ENCODE measurements at regions not wholly inside any gene's neighbourhood (a gene's known extent, or its start where the extent isn't known, plus 50 kb on each side); places are given as distances from the start of the nearest gene placed in this dataset.

GRCh38 chr19:31148671-31149070, 200.6 kb downstream of the TSHZ3 start:
- Histone ChIP-seq H2AK5ac (ENCODE audit: insufficient read length, low read length) (no peak overlapping the region), H3K79me2 (ENCODE audit: insufficient read depth, low read length) (no peaks in the 10 kb centered on the region), H3K18ac (ENCODE audit: insufficient read length, low read depth, low read length) (no peak overlapping the region), H3K9ac (ENCODE audit: extremely low read depth, insufficient read length, low read length) (no peak overlapping the region), H3K23me2 (ENCODE audit: insufficient read length, low read depth, low read length, poor library complexity, severe bottlenecking) (no peaks in the 10 kb centered on the region), H2BK5ac (ENCODE audit: insufficient read length, low read length) (no peak overlapping the region), H3K9me3 (ENCODE audit: control insufficient read depth, low read depth, low read length) (no peaks in the 10 kb centered on the region), H2BK15ac (ENCODE audit: low read depth, low read length) (no peak overlapping the region), H4K91ac (ENCODE audit: insufficient read length, low read depth, low read length) (no peak overlapping the region), H2BK20ac (ENCODE audit: low read depth, low read length, poor library complexity, severe bottlenecking) (no peak overlapping the region), H3K4me1 (ENCODE audit: insufficient read depth, low read length) (no peaks in the 10 kb centered on the region), H2AFZ (ENCODE audit: low read length) (no peak overlapping the region), H3K4me2 (ENCODE audit: insufficient read depth, insufficient read length, low read length) (no peak overlapping the region), H3K27me3 (ENCODE audit: insufficient read depth, low read length) (no peaks in the 10 kb centered on the region), H3K56ac (ENCODE audit: insufficient read length, low read depth, low read length) (no peak overlapping the region), H2BK12ac (ENCODE audit: insufficient read length, low read depth, low read length) (no peak overlapping the region), H4K8ac (replicated peaks; ENCODE audit: insufficient read length, low read depth, low read length) (no peak overlapping the region), H4K20me1 (ENCODE audit: control insufficient read depth, insufficient read depth, insufficient read length) (no peaks in the 10 kb centered on the region), H3K27ac (ENCODE audit: insufficient read length, low read depth, low read length) (no peak overlapping the region), H3K23ac (ENCODE audit: insufficient read length, low read depth, low read length) (no peak overlapping the region), H2BK120ac (ENCODE audit: low read depth, low read length, poor library complexity, severe bottlenecking) (no peak overlapping the region), H3K14ac (ENCODE audit: insufficient read depth, low read length) (no peak overlapping the region), H3K4ac (ENCODE audit: low read depth, low read length) (no peak overlapping the region), H4K5ac (ENCODE audit: insufficient read length, low read depth, low read length) (no peak overlapping the region), H3K79me1 (ENCODE audit: insufficient read depth, low read depth, low read length, poor library complexity, severe bottlenecking) (no peaks in the 10 kb centered on the region), H3T11ph (ENCODE audit: low read length) (no peak overlapping the region)
- peaks cover 8 to 11% of the 10 kb centered on the region in 2 experiments; a peak in 3 of 4 replicates for H3K4me1 Mint-ChIP-seq
- no CpG with 5 or more reads among the region's 4 CpGs for WGBS (ENCODE audit: extremely low coverage, insufficient read length, low lambda C conversion rate)
- no peak overlapping the region for H3K27ac Mint-ChIP-seq
- no peak for DNase-seq
- no peaks in the 10 kb centered on the region for H3K36me3 Mint-ChIP-seq (ENCODE audit: insufficient read depth in 1 of 3, low read depth in 3 of 3)
- no peaks in the 10 kb centered on the region; a peak in 1 of 5 replicates for H3K9me3 Mint-ChIP-seq
- H3K27me3 Mint-ChIP-seq (ENCODE audit: low read depth): no peaks in the 10 kb centered on the region
- no peak for TF ChIP-seq CTCF (conservative IDR thresholded peaks at IDR 0.05)
- no peak overlapping the region for H3K4me3 Mint-ChIP-seq

Data from H9 (cell line).